ENCODE measurements at regions not wholly inside any gene's neighbourhood (a gene's known extent, or its start where the extent isn't known, plus 50 kb on each side); places are given as distances from the start of the nearest gene placed in this dataset.

GRCh38 chr6:148620579-148621298 is 126.1 kb upstream of the UST start:
- TF ChIP-seq CTCF (IDR thresholded peaks at IDR 0.05) = no peak
- TF ChIP-seq POLR2A (IDR thresholded peaks at IDR 0.05) = no peak

Data from uterus (tissue), 2 donors.